ENCODE measurements at regions not wholly inside any gene's neighbourhood (a gene's known extent, or its start where the extent isn't known, plus 50 kb on each side); places are given as distances from the start of the nearest gene placed in this dataset.
"Not testable (repeated sequence)": the region's sequence is repeated elsewhere in the genome, so short reads cannot be mapped to it uniquely, and the experiment has no call there.

DNA sequence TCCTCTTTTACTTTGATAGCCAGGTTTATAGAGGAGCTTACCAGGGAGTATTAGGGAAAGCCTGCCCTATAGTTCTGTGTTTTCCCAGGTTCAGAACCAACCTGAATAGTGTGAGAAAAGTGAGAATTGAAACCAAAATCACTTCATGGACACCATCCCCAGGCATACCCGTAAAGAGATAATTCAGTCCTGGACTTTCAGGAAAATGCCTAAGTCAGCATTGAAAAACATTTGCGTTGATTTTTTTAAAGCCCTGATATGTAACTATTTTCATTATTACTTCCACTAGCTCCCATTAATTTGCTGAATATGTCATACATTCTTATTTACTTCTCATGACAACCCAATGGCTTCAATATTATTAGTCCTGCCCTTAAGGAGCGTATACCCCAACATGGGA, 77.4 kb upstream of the TCF21 start:
- no peak for DNase-seq (ENCODE audit: low spot score)
- in situ Hi-C loops (cut with HindIII; ENCODE audit: low sequenced_read_pairs): no loop called here

DNA sequence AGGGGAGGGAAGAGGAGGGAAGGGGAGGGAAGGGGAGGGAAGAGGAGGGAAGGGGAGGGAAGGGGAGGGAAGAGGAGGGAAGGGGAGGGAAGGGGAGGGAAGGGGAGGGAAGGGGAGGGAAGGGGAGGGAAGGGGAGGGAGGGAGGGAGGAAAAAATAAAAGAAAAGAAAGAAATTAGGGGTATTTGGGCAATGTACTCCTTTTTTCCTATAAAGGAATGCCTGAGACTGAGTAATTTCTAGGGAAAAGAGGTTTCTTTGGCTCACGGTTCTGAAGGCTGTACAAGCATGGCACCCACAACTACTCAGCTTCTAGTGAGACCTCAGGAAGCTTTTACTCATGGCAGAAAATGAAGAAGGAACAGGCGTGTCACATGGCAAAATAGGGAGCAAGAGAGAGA, 76.5 kb upstream of the TCF21 start:
- in situ Hi-C loops (cut with HindIII; ENCODE audit: low sequenced_read_pairs); DNase-seq (ENCODE audit: low spot score): not testable (repeated sequence)

DNA sequence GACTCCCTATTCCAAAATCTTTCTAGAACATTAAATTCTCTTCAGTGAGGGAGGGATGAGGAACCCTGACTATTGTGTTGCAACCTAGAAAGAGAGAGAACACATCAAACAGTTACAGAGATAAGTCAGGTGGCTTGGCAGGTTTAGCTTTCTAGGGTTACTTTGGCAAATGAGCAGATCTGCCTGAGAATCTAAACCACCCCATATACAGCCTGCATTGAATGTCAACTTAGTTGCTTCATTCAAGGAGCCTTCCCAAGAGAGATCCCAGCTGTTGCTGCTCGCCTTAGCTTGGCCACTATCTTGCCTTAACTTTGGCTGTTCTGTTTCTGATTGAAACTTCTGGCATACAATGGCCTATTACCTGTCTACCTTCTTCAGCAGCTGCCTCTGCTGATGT, 74.7 kb upstream of the TCF21 start:
- in situ Hi-C loops (cut with HindIII; ENCODE audit: low sequenced_read_pairs): no loop called here
- no peak for DNase-seq (ENCODE audit: low spot score)

DNA sequence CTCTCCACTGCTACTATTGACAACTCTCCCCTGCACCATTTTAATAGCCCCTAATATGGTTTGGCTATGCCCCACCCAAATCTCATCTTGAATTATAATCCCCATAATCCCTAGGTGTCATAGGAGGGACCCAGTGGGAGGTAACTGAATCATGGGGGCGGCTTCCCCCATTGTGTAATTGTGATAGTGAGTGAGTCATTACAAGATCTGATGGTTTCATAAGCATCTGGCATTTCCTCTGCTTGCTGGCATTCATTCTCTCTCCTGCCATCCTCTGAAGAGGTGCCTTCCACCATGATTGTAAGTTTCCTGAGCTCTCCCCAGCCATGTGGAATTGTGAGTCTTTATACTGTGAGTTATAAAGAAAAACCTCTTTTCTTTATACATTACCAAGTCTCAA, 74.1 kb upstream of the TCF21 start:
- in situ Hi-C loops (cut with HindIII; ENCODE audit: low sequenced_read_pairs): no loop called here
- DNase-seq (ENCODE audit: low spot score): no peak

DNA sequence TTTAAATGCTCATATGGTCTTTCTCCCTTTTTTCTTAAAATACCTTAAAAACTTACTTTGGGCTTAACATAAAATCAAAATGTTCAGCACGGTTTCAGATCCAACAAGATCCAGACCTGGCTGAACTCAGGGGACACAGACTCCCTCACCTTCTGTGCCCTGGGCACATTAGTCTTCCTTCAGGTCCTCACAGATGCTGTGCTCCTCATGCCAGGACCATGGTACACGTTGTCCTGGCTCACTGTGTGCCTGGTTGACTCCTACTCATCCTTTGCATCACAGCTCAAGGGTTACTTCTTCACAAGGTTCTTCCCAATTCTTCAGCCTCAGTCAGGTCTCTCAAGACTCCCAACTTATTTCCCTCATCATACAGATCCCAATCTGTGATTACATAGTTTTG, 73.6 kb upstream of the TCF21 start:
- in situ Hi-C loops (cut with HindIII; ENCODE audit: low sequenced_read_pairs): no loop called here
- DNase-seq (ENCODE audit: low spot score): no peak

DNA sequence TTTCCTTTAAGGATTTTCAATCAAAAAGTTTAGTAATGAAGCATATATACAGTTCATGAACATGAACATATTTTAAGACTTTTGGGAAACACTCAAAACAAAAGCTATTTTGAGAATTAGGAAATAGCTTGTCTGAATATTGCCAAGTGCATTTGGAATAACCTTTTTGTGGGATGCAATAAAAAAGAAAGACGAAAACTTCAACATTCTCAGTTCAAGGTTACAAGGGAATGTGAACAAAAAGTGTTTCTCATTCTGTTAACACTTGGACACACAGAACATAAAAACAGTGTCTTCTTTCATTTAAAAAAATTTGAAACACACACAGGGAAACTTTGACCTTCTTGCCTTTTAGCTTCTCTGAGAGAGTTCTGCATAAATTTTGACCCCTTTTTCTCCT, 72.7 kb upstream of the TCF21 start:
- in situ Hi-C loops (cut with HindIII; ENCODE audit: low sequenced_read_pairs): no loop called here
- no peak for DNase-seq (ENCODE audit: low spot score)

DNA sequence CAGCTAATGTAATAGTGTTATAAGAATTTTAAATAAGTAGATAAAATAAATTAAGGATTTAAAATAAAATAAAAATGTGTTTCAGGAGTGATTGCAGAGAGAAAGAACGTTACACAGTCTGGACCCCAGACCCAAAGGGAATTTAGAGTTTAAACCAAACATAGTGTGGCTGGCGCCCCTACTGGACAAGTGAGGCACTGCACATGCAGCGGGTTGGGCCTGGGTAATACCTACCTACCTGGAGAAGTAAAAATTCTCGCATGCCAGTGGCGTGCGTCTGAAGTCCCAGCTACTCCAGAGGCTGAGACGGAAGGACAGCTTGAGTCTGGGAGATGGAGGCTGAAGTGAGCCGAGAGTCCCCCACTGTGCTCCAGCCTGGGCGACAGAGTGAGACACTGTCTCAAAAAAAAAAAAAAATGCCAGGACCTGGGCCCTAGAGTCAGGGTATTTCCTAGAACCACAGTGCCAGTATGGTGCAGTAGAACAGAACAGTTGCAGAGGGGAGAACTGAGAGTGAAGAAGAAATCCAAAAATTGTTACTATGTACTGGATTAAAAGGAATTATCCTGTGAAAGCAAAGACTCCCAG, 71.4 kb upstream of the TCF21 start:
- in situ Hi-C loops (cut with HindIII; ENCODE audit: low sequenced_read_pairs): no loop called here
- no peak for DNase-seq (ENCODE audit: low spot score)

DNA sequence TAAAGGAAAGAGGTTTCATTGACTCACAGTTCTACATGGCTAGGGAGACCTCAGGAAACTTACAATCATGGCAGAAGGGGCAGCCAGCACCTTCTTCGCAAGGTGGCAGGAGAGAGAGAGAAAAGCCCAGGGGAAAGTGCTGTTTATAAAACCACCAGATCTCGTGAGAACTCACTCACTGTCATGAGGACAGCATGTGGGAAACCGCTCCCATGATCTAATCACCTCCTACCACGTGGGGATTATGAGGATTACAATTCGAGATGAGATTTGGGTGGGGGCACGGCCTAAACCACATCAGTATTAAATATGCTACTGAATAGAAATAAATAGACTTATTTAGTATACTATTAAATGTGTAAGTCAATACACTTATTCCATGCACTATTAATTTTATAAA, 70.6 kb upstream of the TCF21 start:
- DNase-seq (ENCODE audit: low spot score): no peak
- in situ Hi-C loops (cut with HindIII; ENCODE audit: low sequenced_read_pairs): no loop called here

DNA sequence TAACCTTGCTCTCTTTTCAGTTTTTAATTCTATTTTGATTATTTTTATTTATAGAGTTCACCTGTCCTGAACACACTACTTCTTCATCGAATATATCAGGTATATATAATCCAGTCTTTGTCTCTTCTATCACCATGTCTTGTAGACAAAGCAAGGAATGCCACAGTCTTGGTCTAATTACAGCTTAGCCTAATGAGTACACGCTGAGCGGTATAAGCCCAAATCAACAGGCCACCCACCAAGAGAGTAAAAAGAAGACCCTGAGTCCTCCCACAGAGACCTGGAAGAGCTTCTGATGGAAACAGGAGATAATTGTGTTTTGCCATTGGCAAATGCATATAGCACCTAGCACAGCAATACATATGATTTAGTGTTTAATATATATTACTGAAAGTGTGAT, 68.7 kb upstream of the TCF21 start:
- in situ Hi-C loops (cut with HindIII; ENCODE audit: low sequenced_read_pairs): no loop called here
- DNase-seq (ENCODE audit: low spot score): no peak

DNA sequence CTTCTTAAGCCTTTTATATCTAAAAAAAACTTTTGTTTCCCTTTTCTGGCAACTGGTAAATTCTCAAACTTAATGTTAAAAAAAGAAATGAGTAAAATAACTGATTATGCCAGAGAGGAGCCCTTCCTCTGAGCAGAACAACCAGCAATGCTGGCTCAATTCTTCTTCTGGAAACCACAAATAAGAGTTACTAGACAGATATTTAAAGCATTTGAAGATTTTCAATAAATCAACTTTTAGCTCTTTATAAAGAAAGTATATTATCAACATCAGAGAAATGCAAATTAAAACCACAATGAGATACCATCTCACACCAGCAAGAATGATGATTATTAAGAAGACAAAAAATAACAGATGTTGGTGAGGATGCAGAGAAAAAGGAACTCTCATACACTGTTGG, 61.1 kb upstream of the TCF21 start:
- DNase-seq (ENCODE audit: low spot score): no peak
- in situ Hi-C loops (cut with HindIII; ENCODE audit: low sequenced_read_pairs): no loop called here

DNA sequence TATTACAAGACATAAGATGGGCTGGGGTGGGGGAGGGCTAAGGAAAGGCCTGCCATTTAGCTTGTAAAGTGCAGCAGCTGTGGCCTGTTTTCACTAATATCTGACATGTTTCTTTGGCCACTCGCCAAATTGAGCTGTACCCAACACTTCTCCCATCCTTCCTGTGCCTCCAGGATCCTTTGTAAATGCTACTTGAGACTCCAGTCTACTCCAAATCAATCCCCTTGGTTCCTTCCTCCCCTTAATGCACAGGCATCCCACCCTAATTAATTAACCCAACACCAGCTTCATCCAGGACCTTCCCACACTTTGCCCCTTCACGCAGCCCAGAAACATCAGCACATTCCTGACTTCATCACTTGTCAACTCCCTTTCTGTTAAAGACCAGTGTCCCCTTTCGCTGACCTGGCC, 55.0 kb upstream of the TCF21 start:
- no peak for DNase-seq (ENCODE audit: low spot score)
- in situ Hi-C loops (cut with HindIII; ENCODE audit: low sequenced_read_pairs): no loop called here

DNA sequence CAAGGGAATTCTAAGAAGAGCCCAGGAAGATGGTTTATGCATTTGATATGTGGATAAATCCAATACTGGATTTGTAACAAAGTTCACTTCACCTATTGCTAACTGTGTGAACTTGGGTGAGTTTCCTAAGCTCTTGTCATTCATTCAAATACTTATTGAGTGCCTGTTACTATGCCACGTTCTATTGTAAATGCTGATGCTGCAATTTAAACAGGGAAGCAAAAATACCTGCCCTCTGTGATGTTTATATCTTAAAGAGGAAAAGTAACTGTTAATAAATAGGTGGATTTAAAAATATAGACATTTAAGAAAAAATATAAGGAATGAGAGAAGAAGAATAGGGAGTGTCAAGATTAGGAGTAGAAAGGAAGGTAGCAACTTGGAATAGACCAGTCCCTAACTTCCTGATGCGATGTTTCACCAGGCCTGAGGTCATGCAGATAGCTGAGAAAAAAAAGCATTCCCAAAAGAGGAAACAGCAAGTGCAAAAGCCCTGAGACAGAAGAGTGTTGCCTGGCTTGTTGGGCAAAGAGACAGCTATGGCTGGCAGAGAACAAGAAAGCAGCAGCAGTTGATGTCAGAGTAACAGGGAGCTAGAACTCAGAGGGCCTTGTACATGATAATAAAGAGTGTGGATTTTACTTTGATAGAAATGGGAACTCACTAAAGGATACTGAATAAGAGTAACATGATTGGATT, 54.3 kb upstream of the TCF21 start:
- in situ Hi-C loops (cut with HindIII; ENCODE audit: low sequenced_read_pairs): no loop called here
- DNase-seq (ENCODE audit: low spot score): no peak

DNA sequence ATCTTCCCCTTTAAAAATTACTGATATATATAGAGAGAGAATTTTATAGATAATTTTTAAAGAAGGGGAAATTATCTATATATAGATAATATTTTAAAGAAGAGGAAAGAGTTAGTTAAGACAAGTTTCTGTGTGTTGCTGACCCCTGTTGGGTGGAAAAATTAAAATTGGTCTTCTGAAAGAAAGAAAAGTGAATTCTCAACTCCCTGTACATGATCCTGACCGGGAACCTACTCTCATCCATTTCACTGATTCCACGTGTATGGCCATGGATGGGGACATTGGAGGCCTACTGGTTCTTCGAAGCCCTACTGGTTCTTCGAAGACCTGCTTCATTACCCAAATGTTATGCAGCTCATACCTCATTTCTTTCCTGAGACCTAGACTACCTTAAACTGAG, 53.0 kb upstream of the TCF21 start:
- in situ Hi-C loops (cut with HindIII; ENCODE audit: low sequenced_read_pairs): no loop called here
- no peak for DNase-seq (ENCODE audit: low spot score)

DNA sequence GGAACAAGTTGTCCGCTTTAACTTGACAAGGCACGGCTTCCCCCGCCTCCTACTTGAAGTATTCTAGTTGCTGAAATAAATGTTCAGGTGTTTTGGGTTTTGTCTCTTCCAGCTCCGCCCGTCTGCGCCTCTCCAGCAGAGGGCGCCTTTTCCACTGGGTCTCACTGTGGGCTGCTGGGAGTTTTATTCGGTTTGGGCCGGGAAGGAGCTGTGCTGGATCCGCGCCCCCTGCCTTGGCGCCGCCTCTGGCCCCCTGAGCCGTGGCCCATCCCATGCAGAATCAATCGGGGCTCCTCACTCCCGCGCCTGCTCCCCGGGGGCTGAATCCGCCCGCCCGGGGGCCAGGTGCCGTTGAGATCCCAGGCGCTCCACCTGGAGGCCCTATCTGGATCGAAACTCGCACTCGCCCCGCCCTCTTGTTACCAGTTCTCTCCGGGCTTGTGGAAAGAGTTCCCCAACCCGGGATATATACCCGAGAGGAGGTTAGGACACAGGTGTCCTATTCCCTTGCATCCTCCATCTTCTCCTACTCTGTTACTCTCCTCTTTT, 51.0 kb upstream of the TCF21 start:
- DNase-seq (ENCODE audit: low spot score): no peak
- in situ Hi-C loops (cut with HindIII; ENCODE audit: low sequenced_read_pairs): no loop called here

Measured in G401 (cell line).